SK-N-SH treated with all-trans-retinoic acid at 6 μM for 48 hours (cell line): ENCODE measurements at regions not wholly inside any gene's neighbourhood (a gene's known extent, or its start where the extent isn't known, plus 50 kb on each side); places are given as distances from the start of the nearest gene placed in this dataset.

Experiments
- ARNTL ChIP-seq: fragments of 450-650 bp; formaldehyde crosslinking; IDR thresholded peaks from 2 replicates; pipeline ENCODE4 v1.5.0; 2020; ENCODE audit warnings: low read depth, mild to moderate bottlenecking, moderate library complexity, borderline replicate concordance
- CSDC2 ChIP-seq: fragments of 250-450 bp; sonication (Bioruptor Pico); IDR thresholded peaks from 2 replicates; pipeline ENCODE4 v1.5.0; 2020; ENCODE audit warnings: mild to moderate bottlenecking, moderate library complexity
- ESRRG ChIP-seq: fragments of 250-450 bp; sonication (Bioruptor Pico); IDR thresholded peaks from 2 replicates; pipeline ENCODE4 v1.6.1; 2021; ENCODE audit warnings: mild to moderate bottlenecking
- ISL1 ChIP-seq: fragments of 250-450 bp; sonication (Bioruptor Pico); IDR thresholded peaks from 2 replicates; pipeline ENCODE4 v2.1.2; 2022; ENCODE audit warnings: mild to moderate bottlenecking, moderate library complexity
- TCF4 ChIP-seq: fragments of 250-450 bp; sonication (Bioruptor Pico); IDR thresholded peaks from 2 replicates; pipeline ENCODE4 v1.8.0; 2021; ENCODE audit warnings: mild to moderate bottlenecking, moderate library complexity, borderline replicate concordance
- TSHZ2 ChIP-seq: fragments of 250-450 bp; sonication (Bioruptor Pico); IDR thresholded peaks from 2 replicates; pipeline ENCODE4 v1.5.0; 2020; ENCODE audit warnings: mild to moderate bottlenecking, moderate library complexity
- ZC3H10 ChIP-seq: fragments of 250-450 bp; sonication (Bioruptor Pico); IDR thresholded peaks from 2 replicates; pipeline ENCODE4 v1.5.1; 2021; ENCODE audit warnings: mild to moderate bottlenecking, moderate library complexity
- ZNF8 ChIP-seq: fragments of 450-650 bp; formaldehyde crosslinking; IDR thresholded peaks from 2 replicates; pipeline ENCODE4 v1.5.0; 2020; ENCODE audit warnings: mild to moderate bottlenecking, moderate library complexity

- TF ChIP-seq ZNF8 (no peak), ZC3H10 (CRISPR knock-in tag) (no peak), ISL1 (CRISPR knock-in tag) (no peak; the same call in 1 of the 2 replicates), TCF4 (CRISPR knock-in tag) (no peak), ARNTL (CRISPR knock-in tag) (no peak), ESRRG (CRISPR knock-in tag) (no peak), CSDC2 (CRISPR knock-in tag) (no peak), TSHZ2 (CRISPR knock-in tag) (no peak)
Observed at GRCh38 chr6:67736816-67737215, 898.3 kb upstream of the ADGRB3 start.
